Endothelial cell of umbilical vein (primary cell): ENCODE measurements at regions not wholly inside any gene's neighbourhood (a gene's known extent, or its start where the extent isn't known, plus 50 kb on each side); places are given as distances from the start of the nearest gene placed in this dataset.

Experiments
- BruUV-seq: library from RNA; stranded (reverse); fragments of 400-500 nt; replicated peaks from 2 replicates; lab custom pipeline; 2021; lab: Mats Ljungman, UMichigan
- CTCF ChIA-PET: fragments of 300-600, 350-600 bp; sonication (Branson Sonifier 250); formaldehyde crosslinking; loops from one replicate; lab custom pipeline; 2021; ENCODE audit warnings: antibody characterized with exemption, inconsistent platforms; lab: Charles Lee
- POLR2A ChIA-PET: fragments of 300-600, 350-600 bp; sonication (Branson Sonifier 250); formaldehyde crosslinking; loops from one replicate; lab custom pipeline; 2021; ENCODE audit warnings: antibody characterized with exemption, inconsistent platforms; lab: Charles Lee
- DNase-seq: peaks from one replicate; pipeline ENCODE4 v3.0.0-alpha.2; 2011; ENCODE audit warnings: low read depth, low spot score
- FAIRE-seq: peaks from 2 replicates; lab custom pipeline; 2011; peaks lifted over from hg19 to GRCh38; lab: Jason Lieb, UNC
- H2AFZ ChIP-seq: 2 replicates; pipeline ENCODE4 v1.6.0; 2012; ENCODE audit warnings: low read depth, low read length, control low read depth, inconsistent platforms
- H3K27ac ChIP-seq: 2 replicates; pipeline ENCODE4 v1.5.1; 2011; ENCODE audit warnings: low read depth, mild to moderate bottlenecking, control low read depth, low read length, moderate library complexity; ENCODE audit not compliant: insufficient read depth
- H3K27me3 ChIP-seq, 2 experiments: 2 replicates each; pipeline versions ENCODE4 v1.6.0 to v1.6.1; 2011; ENCODE audit warnings: low read length in 2 of 2, mixed read lengths in 1 of 2; ENCODE audit not compliant: control insufficient read depth in 2 of 2, insufficient read depth in 2 of 2
- H3K36me3 ChIP-seq, 2 experiments: 2 replicates in 1 of 2; 3 replicates in 1 of 2; pipeline ENCODE4 v1.5.1; 2011; ENCODE audit warnings: low read length in 2 of 2, mild to moderate bottlenecking in 1 of 2, moderate library complexity in 1 of 2; ENCODE audit not compliant: control insufficient read depth in 2 of 2, insufficient read depth in 2 of 2; ENCODE audit errors: extremely low read depth in 1 of 2
- H3K4me1 ChIP-seq: 3 replicates; pipeline ENCODE4 v1.5.1; 2011; ENCODE audit warnings: mild to moderate bottlenecking, low read length; ENCODE audit not compliant: control insufficient read depth, insufficient read depth; ENCODE audit errors: extremely low read depth
- H3K4me2 ChIP-seq: 2 replicates; pipeline ENCODE4 v1.6.1; 2011; ENCODE audit warnings: low read length, control low read depth, mixed read lengths; ENCODE audit not compliant: insufficient read depth
- H3K4me3 ChIP-seq, 3 experiments: fragments of 200-600 bp in 1 of 3; sonication (generic), shearing (Covaris generic) in 1 of 3; replicated peaks in 1 of 3; 2 replicates each; pipeline ENCODE4 v1.5.1; 2011 to 2016; ENCODE audit warnings: control low read depth in 3 of 3, low read length in 3 of 3, mild to moderate bottlenecking in 2 of 3, inconsistent platforms in 1 of 3, low read depth in 1 of 3, moderate library complexity in 1 of 3; ENCODE audit not compliant: insufficient read depth in 1 of 3
- H3K79me2 ChIP-seq: 2 replicates; pipeline ENCODE4 v1.6.0; 2012; ENCODE audit warnings: low read length, inconsistent platforms; ENCODE audit not compliant: control insufficient read depth, insufficient read depth
- H3K9ac ChIP-seq: replicated peaks from 2 replicates; pipeline ENCODE3; 2011; ENCODE audit warnings: low read length, control low read depth; ENCODE audit not compliant: insufficient read depth; ENCODE audit errors: extremely low read depth
- H3K9me1 ChIP-seq: replicated peaks from 3 replicates; pipeline ENCODE4 v1.6.0; 2011; ENCODE audit warnings: mild to moderate bottlenecking, low read length; ENCODE audit not compliant: control insufficient read depth, insufficient read depth; ENCODE audit errors: extremely low read depth
- H3K9me3 ChIP-seq: replicated peaks from 2 replicates; pipeline ENCODE4 v1.5.1; 2012; ENCODE audit warnings: low read length, inconsistent platforms; ENCODE audit not compliant: control insufficient read depth, insufficient read depth
- H4K20me1 ChIP-seq: replicated peaks from 2 replicates; pipeline ENCODE3; 2011; ENCODE audit warnings: mild to moderate bottlenecking, low read length; ENCODE audit not compliant: control insufficient read depth, insufficient read depth; ENCODE audit errors: extremely low read depth
- EZH2 ChIP-seq: IDR thresholded peaks from 2 replicates; pipeline ENCODE4 v1.6.1; 2012; ENCODE audit warnings: borderline replicate concordance, low read depth, mild to moderate bottlenecking, moderate library complexity, low read length, inconsistent platforms; ENCODE audit not compliant: severe bottlenecking
- JUN ChIP-seq: IDR thresholded peaks from 2 replicates; pipeline ENCODE4 v1.6.1; 2011; ENCODE audit warnings: borderline replicate concordance, low read depth; ENCODE audit not compliant: insufficient read length, insufficient read depth
- MYC ChIP-seq: IDR thresholded peaks from one replicate; pipeline ENCODE4 v1.6.1; 2011; ENCODE audit warnings: mild to moderate bottlenecking, low read depth, low read length
- POLR2A ChIP-seq: IDR thresholded peaks from 2 replicates; pipeline ENCODE4 v1.6.1; 2012; ENCODE audit warnings: low read depth, mild to moderate bottlenecking, control low read depth, low read length
- dilution Hi-C: fragments of 300-500 bp; cut with MboI; formaldehyde crosslinking; loops from one replicate; pipeline ENCODE4 v1.15.0; 2019; ENCODE audit warnings: low sequenced_read_pairs; ENCODE audit not compliant: extremely low pct_ligation_motif_present
- intact Hi-C: fragments of 100-400 bp; cut with micrococcal nuclease; formaldehyde crosslinking; loops from one replicate; pipeline ENCODE4 v1.10.0; 2022
- TF ChIP-seq, protein P1 (sequence below), 2 donors: IDR thresholded peaks; 1 replicate in 1 of 2; 2 replicates in 1 of 2; pipeline ENCODE4 v1.5.1; 2011; ENCODE audit warnings: low read length in 2 of 2, mild to moderate bottlenecking in 2 of 2, moderate library complexity in 2 of 2, control low read depth in 1 of 2, inconsistent platforms in 1 of 2, low read depth in 1 of 2; ENCODE audit not compliant: insufficient read depth in 1 of 2; ENCODE audit errors: extremely low read depth in 1 of 2

DNA sequence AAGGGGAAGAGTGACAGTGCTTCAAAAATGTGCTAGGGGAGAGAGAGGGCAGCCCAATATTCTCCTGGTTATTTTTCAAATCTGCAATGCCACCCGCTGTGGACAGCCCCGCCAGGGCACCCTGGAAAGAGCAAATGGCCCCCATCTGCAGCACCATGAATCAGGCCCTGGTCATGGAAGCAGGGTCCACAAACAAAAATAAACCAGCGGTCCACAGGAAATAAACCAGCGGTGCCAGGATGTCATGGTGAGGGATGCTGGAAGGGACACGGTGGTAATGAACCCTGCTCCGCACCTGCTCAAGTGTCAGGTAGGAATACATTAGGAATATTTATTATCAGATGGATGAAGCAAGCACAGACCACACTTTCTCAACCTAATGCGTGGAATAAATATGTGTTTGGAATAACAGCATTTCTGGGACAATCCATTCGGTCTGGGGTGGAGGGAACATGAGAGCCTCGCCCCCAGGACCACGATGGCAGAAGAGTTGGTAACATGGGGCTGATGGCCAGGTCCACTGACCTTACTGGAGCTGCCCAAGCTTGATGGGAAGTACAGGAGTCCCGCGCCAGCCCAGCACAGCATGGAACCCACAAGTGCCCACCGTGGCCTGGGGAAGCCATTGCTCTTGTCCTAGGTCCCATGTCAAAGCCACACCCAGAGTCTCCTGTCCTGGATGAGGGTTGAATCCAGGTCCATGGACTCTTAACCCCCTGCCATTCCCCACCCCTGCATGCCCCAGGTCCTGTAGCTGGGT, 181.7 kb downstream of the BRD1 start:
- no peak for TF ChIP-seq MYC
- POLR2A ChIA-PET: no interaction called here
- Histone ChIP-seq H4K20me1 (no peaks in the 10 kb centered on the region), H3K4me3 (no peak overlapping the region), H3K27ac (no peak overlapping the region), H3K4me1 (no peaks in the 10 kb centered on the region), H2AFZ (no peak overlapping the region), H3K79me2 (peaks cover 4% of the 10 kb centered on the region), H3K27me3 (no peaks in the 10 kb centered on the region), H3K9ac (no peak overlapping the region), H3K9me3 (no peaks in the 10 kb centered on the region), H3K9me1 (no peaks in the 10 kb centered on the region), H3K4me2 (no peak overlapping the region), H3K36me3 (peaks cover 0 to 5% of the 10 kb centered on the region in 2 experiments)
- CTCF ChIA-PET: no interaction called here
- no peak for DNase-seq
- dilution Hi-C loops: no loop called here
- no TSS peak for BruUV-seq
- no peak for FAIRE-seq
- intact Hi-C loops: no loop called here

DNA sequence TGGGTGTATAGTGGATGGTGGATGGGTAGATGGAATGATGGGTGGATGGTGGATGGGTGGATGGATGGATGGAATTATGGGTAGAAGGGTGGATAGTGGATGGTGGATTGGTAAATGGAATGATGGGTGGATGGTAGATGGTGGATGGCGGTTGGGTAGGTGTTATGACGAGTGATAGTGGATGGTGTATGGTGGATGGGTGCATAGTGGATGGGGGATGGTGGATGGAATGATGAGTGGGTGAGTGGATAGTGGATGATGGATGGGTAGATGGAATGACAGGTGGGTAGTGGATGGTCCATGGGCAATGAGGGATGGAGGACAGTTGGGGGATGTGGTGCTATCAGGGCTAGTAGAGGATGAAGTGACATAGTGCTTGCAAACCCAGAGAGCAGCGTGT, 182.4 kb downstream of the BRD1 start:
- H3K9me3 ChIP-seq: no peaks in the 10 kb centered on the region
- intact Hi-C loops (no loop called here), dilution Hi-C loops (no loop called here)
- H3K9ac ChIP-seq: no peak overlapping the region
- ChIA-PET POLR2A (no interaction called here), CTCF (no interaction called here)
- no peak for FAIRE-seq
- H3K27me3 ChIP-seq: no peaks in the 10 kb centered on the region
- BruUV-seq: no TSS peak
- H4K20me1 ChIP-seq: no peaks in the 10 kb centered on the region
- H3K9me1 ChIP-seq: no peaks in the 10 kb centered on the region
- H3K4me1 ChIP-seq: no peaks in the 10 kb centered on the region
- no peak for TF ChIP-seq EZH2
- no peak for TF ChIP-seq POLR2A
- TF ChIP-seq, protein P1, sequence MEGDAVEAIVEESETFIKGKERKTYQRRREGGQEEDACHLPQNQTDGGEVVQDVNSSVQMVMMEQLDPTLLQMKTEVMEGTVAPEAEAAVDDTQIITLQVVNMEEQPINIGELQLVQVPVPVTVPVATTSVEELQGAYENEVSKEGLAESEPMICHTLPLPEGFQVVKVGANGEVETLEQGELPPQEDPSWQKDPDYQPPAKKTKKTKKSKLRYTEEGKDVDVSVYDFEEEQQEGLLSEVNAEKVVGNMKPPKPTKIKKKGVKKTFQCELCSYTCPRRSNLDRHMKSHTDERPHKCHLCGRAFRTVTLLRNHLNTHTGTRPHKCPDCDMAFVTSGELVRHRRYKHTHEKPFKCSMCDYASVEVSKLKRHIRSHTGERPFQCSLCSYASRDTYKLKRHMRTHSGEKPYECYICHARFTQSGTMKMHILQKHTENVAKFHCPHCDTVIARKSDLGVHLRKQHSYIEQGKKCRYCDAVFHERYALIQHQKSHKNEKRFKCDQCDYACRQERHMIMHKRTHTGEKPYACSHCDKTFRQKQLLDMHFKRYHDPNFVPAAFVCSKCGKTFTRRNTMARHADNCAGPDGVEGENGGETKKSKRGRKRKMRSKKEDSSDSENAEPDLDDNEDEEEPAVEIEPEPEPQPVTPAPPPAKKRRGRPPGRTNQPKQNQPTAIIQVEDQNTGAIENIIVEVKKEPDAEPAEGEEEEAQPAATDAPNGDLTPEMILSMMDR (IDR thresholded peaks at IDR 0.05; ENCODE audit: extremely low read depth in 1 of 2, insufficient read depth in 1 of 2, low read depth in 1 of 2, low read length in 2 of 2): no peak
- no peak for TF ChIP-seq JUN
- DNase-seq: no peak
- H2AFZ ChIP-seq: no peak overlapping the region
- no peak overlapping the region for H3K4me2 ChIP-seq
- peaks cover 0 to 2% of the 10 kb centered on the region in 2 experiments for H3K36me3 ChIP-seq
- H3K4me3 ChIP-seq: no peak overlapping the region
- no peak overlapping the region for H3K27ac ChIP-seq
- no peaks in the 10 kb centered on the region for H3K79me2 ChIP-seq
